SK-N-SH (cell line): ENCODE measurements at regions not wholly inside any gene's neighbourhood (a gene's known extent, or its start where the extent isn't known, plus 50 kb on each side); places are given as distances from the start of the nearest gene placed in this dataset.

ENCODE experiments used
- CTCF ChIA-PET: fragments of 300-600, 350-600 bp; formaldehyde crosslinking; extraction: SDS; loops from one replicate; lab custom pipeline; 2021; lab: Yijun Ruan, JAX
- POLR2A ChIA-PET: fragments of 350-600 bp; sonication (Branson Sonifier 250); formaldehyde crosslinking; extraction: SDS; loops from one replicate; lab custom pipeline; 2020; ENCODE audit warnings: antibody characterized with exemption, inconsistent platforms; lab: Yijun Ruan, JAX
- DNase-seq: peaks from one replicate; pipeline ENCODE4 v3.0.0; 2012
- H2AFZ ChIP-seq: fragments of 200-600 bp; sonication (generic); 2 replicates; pipeline ENCODE4 v1.8.1; 2016; ENCODE audit warnings: antibody characterized with exemption, mild to moderate bottlenecking, low read depth
- H3F3A ChIP-seq: fragments of 200-600 bp; sonication (generic); replicated peaks from 2 replicates; pipeline ENCODE3; 2016; ENCODE audit warnings: antibody characterized with exemption, mild to moderate bottlenecking; ENCODE audit not compliant: insufficient read depth
- H3K27ac ChIP-seq, 2 experiments: fragments of 200-500 bp in 1 of 2; fragments of 200-600 bp in 1 of 2; sonication (Bioruptor generic) in 1 of 2; sonication (generic), shearing (Covaris generic) in 1 of 2; 2 replicates each; pipeline versions ENCODE4 v1.5.1 to v1.6.1; 2014 to 2016; ENCODE audit warnings: low read depth in 2 of 2, inconsistent platforms in 1 of 2, low read length in 1 of 2, mild to moderate bottlenecking in 1 of 2, mixed read lengths in 1 of 2
- H3K27me3 ChIP-seq: fragments of 200-600 bp; sonication (generic), shearing (Covaris generic); 2 replicates; pipeline ENCODE4 v1.6.1; 2016; ENCODE audit warnings: mixed run types; ENCODE audit not compliant: insufficient read depth
- H3K36me3 ChIP-seq, 2 experiments: fragments of 200-500 bp in 1 of 2; fragments of 200-600 bp in 1 of 2; sonication (Bioruptor generic) in 1 of 2; sonication (generic) in 1 of 2; replicated peaks in 1 of 2; 2 replicates each; pipeline versions ENCODE3 to v1.5.1; 2014 to 2016; ENCODE audit warnings: low read length in 1 of 2, mild to moderate bottlenecking in 1 of 2; ENCODE audit not compliant: insufficient read depth in 2 of 2, control insufficient read depth in 1 of 2
- H3K4me1 ChIP-seq, 2 experiments: fragments of 200-500 bp in 1 of 2; fragments of 200-600 bp in 1 of 2; sonication (Bioruptor generic) in 1 of 2; sonication (generic), shearing (Covaris generic) in 1 of 2; 2 replicates each; pipeline versions ENCODE4 v1.5.1 to v1.6.1; 2014 to 2016; ENCODE audit warnings: low read depth in 1 of 2, low read length in 1 of 2, mixed run types in 1 of 2; ENCODE audit not compliant: insufficient read depth in 2 of 2, control insufficient read depth in 1 of 2
- H3K4me2 ChIP-seq: fragments of 200-600 bp; sonication (generic), shearing (Covaris generic); 2 replicates; pipeline ENCODE4 v1.6.1; 2017; ENCODE audit warnings: mixed run types
- H3K4me3 ChIP-seq, 2 experiments: fragments of 200-500 bp in 1 of 2; fragments of 200-600 bp in 1 of 2; sonication (Bioruptor generic) in 1 of 2; sonication (generic), shearing (Covaris generic) in 1 of 2; 2 replicates each; pipeline versions ENCODE4 v1.5.1 to v1.8.1; 2014 to 2016; ENCODE audit warnings: low read depth in 2 of 2, inconsistent platforms in 1 of 2, low read length in 1 of 2, mild to moderate bottlenecking in 1 of 2, mixed read lengths in 1 of 2, moderate library complexity in 1 of 2
- H3K79me2 ChIP-seq: fragments of 200-600 bp; sonication (generic); 2 replicates; pipeline ENCODE4 v1.8.1; 2017; ENCODE audit warnings: mild to moderate bottlenecking; ENCODE audit not compliant: insufficient read depth
- H3K9ac ChIP-seq: fragments of 200-600 bp; sonication (generic); 2 replicates; pipeline ENCODE4 v1.6.1; 2017; ENCODE audit warnings: mixed run types
- H3K9me2 ChIP-seq: fragments of 200-600 bp; sonication (generic); 2 replicates; pipeline ENCODE4 v1.6.1; 2017; ENCODE audit warnings: mixed run types
- H3K9me3 ChIP-seq: fragments of 200-600 bp; sonication (generic); 2 replicates; pipeline ENCODE4 v1.6.1; 2017; ENCODE audit warnings: mixed run types, mild to moderate bottlenecking, moderate library complexity
- H4K20me1 ChIP-seq: fragments of 200-600 bp; sonication (generic); 2 replicates; pipeline ENCODE4 v1.6.1; 2017; ENCODE audit warnings: mild to moderate bottlenecking, mixed run types; ENCODE audit not compliant: insufficient read depth
- CHD2 ChIP-seq: fragments of 150-350 bp; IDR thresholded peaks from 2 replicates; pipeline ENCODE4 v1.6.1; 2018; ENCODE audit warnings: low read length; ENCODE audit not compliant: partially characterized antibody
- FOSL2 ChIP-seq: IDR thresholded peaks from 2 replicates; pipeline ENCODE4 v1.4.0; 2012; ENCODE audit warnings: low read depth, mild to moderate bottlenecking, moderate library complexity, borderline replicate concordance
- FOXJ3 ChIP-seq: sonication (generic); formaldehyde crosslinking; IDR thresholded peaks from 2 replicates; pipeline ENCODE4 v1.5.1; 2020; ENCODE audit warnings: mild to moderate bottlenecking, missing genetic modification reagents
- FOXM1 ChIP-seq: IDR thresholded peaks from 2 replicates; pipeline ENCODE4 v1.4.0; 2012; ENCODE audit warnings: low read depth, mild to moderate bottlenecking
- GABPA ChIP-seq: IDR thresholded peaks from 2 replicates; pipeline ENCODE4 v1.4.0; 2012; ENCODE audit warnings: low read depth, mild to moderate bottlenecking
- GATA2 ChIP-seq: sonication (generic); formaldehyde crosslinking; IDR thresholded peaks from 2 replicates; pipeline ENCODE4 v1.5.0; 2020; ENCODE audit warnings: mild to moderate bottlenecking, missing genetic modification reagents
- MAX ChIP-seq: IDR thresholded peaks from 2 replicates; pipeline ENCODE4 v1.4.0; 2012; ENCODE audit warnings: low read depth
- MEF2A ChIP-seq: IDR thresholded peaks from 2 replicates; pipeline ENCODE4 v1.4.0; 2012; ENCODE audit warnings: low read depth, borderline replicate concordance
- NRF1 ChIP-seq: IDR thresholded peaks from 2 replicates; pipeline ENCODE4 v1.6.1; 2012; ENCODE audit warnings: low read depth, mild to moderate bottlenecking, low read length
- PBX3 ChIP-seq: IDR thresholded peaks from 2 replicates; pipeline ENCODE4; 2012
- POLR2AphosphoS5 ChIP-seq: IDR thresholded peaks from 2 replicates; pipeline ENCODE4 v1.6.1; 2012; ENCODE audit warnings: low read depth, low read length
- RAD21 ChIP-seq: IDR thresholded peaks from 2 replicates; pipeline ENCODE4 v1.6.1; 2012; ENCODE audit warnings: mild to moderate bottlenecking, low read length
- RFX5 ChIP-seq: IDR thresholded peaks from 2 replicates; pipeline ENCODE4 v1.6.1; 2012; ENCODE audit warnings: mild to moderate bottlenecking, improper control_type of control experiment, low read length
- SIN3A ChIP-seq: IDR thresholded peaks from 2 replicates; pipeline ENCODE4 v1.6.1; 2012; ENCODE audit warnings: low read depth, mild to moderate bottlenecking, low read length, moderate library complexity, borderline replicate concordance
- SMC3 ChIP-seq: IDR thresholded peaks from 2 replicates; pipeline ENCODE4 v1.6.1; 2012; ENCODE audit warnings: low read depth, low read length, improper control_type of control experiment
- USF2 ChIP-seq: fragments of 150-350 bp; IDR thresholded peaks from 2 replicates; pipeline ENCODE4 v1.6.1; 2017; ENCODE audit warnings: antibody characterized with exemption, low read length, low read depth, borderline replicate concordance
- YY1 ChIP-seq: IDR thresholded peaks from 2 replicates; pipeline ENCODE4 v1.4.0; 2012; ENCODE audit warnings: low read depth, mild to moderate bottlenecking
- WGBS: methylation state at CpG from one replicate; pipeline ENCODE4 v1.1.6; 2017; ENCODE audit warnings: low lambda C conversion rate; 5-methylcytosine and 5-hydroxymethylcytosine counted together
- TF ChIP-seq, protein P1 (sequence below): IDR thresholded peaks from 2 replicates; pipeline ENCODE4 v1.4.0; 2012; ENCODE audit warnings: low read depth, borderline replicate concordance

- Histone ChIP-seq H3F3A (no peaks in the 10 kb centered on the region), H3K27me3 (no peaks in the 10 kb centered on the region; the same call in 1 of the 2 replicates), H4K20me1 (no peaks in the 10 kb centered on the region), H3K79me2 (no peaks in the 10 kb centered on the region), H3K4me2 (no peak overlapping the region), H3K27ac (no peak overlapping the region), H2AFZ (no peak overlapping the region), H3K9me2 (no peaks in the 10 kb centered on the region), H3K36me3 (no peaks in the 10 kb centered on the region), H3K4me1 (no peaks in the 10 kb centered on the region), H3K4me3 (no peak overlapping the region), H3K9me3 (no peaks in the 10 kb centered on the region), H3K9ac (no peak overlapping the region)
- WGBS: 20% methylated on average over 6 of the region's 6 CpGs
- ChIA-PET CTCF (no interaction called here), POLR2A (no interaction called here)
- TF ChIP-seq MAX (no peak), YY1 (no peak), PBX3 (no peak), GABPA (no peak), GATA2 (no peak), FOXJ3 (no peak), RFX5 (no peak), NRF1 (no peak), RAD21 (no peak), MEF2A (no peak)
- TF ChIP-seq, protein P1, sequence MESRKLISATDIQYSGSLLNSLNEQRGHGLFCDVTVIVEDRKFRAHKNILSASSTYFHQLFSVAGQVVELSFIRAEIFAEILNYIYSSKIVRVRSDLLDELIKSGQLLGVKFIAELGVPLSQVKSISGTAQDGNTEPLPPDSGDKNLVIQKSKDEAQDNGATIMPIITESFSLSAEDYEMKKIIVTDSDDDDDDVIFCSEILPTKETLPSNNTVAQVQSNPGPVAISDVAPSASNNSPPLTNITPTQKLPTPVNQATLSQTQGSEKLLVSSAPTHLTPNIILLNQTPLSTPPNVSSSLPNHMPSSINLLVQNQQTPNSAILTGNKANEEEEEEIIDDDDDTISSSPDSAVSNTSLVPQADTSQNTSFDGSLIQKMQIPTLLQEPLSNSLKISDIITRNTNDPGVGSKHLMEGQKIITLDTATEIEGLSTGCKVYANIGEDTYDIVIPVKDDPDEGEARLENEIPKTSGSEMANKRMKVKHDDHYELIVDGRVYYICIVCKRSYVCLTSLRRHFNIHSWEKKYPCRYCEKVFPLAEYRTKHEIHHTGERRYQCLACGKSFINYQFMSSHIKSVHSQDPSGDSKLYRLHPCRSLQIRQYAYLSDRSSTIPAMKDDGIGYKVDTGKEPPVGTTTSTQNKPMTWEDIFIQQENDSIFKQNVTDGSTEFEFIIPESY: no peak
- DNase-seq: no peak
These were observed 111.4 kb upstream of the ZNF644 start for GRCh38 chr1:91133248-91133647.

- POLR2A ChIA-PET: no interaction called here
- Histone ChIP-seq H3K27ac (no peak overlapping the region), H3K27me3 (no peaks in the 10 kb centered on the region; the same call in 1 of the 2 replicates), H3K36me3 (no peaks in the 10 kb centered on the region), H3K9ac (no peak overlapping the region), H3K4me1 (no peaks in the 10 kb centered on the region), H2AFZ (no peak overlapping the region), H4K20me1 (no peaks in the 10 kb centered on the region), H3K9me2 (no peaks in the 10 kb centered on the region), H3F3A (no peaks in the 10 kb centered on the region), H3K4me3 (no peak overlapping the region), H3K4me2 (no peak overlapping the region), H3K79me2 (no peaks in the 10 kb centered on the region), H3K9me3 (no peaks in the 10 kb centered on the region)
- no peak for DNase-seq
- TF ChIP-seq YY1 (no peak), FOSL2 (no peak), CHD2 (no peak), POLR2AphosphoS5 (no peak), USF2 (no peak), SIN3A (no peak), MEF2A (no peak), GATA2 (no peak), SMC3 (no peak), FOXM1 (no peak)
- CTCF ChIA-PET: interaction anchor here (2.1 kb wide), 1 partner anchor 35 kb away, joined by 8 read pairs; no protein-coding TSS in a partner anchor
- 5% methylated on average over 5 of the region's 5 CpGs for WGBS
These were observed 108.6 kb upstream of the ZNF644 start for GRCh38 chr1:91130256-91130985.
